HUES6 (cell line): ENCODE measurements at regions not wholly inside any gene's neighbourhood (a gene's known extent, or its start where the extent isn't known, plus 50 kb on each side); places are given as distances from the start of the nearest gene placed in this dataset.

Experiments
- H3K27ac ChIP-seq: 2 replicates; pipeline ENCODE4 v1.7.0; 2013; ENCODE audit warnings: low read depth, mild to moderate bottlenecking, low read length, inconsistent platforms
- H3K27me3 ChIP-seq: 2 replicates; pipeline ENCODE4 v1.6.1; 2013; ENCODE audit warnings: low read length; ENCODE audit not compliant: control insufficient read depth, insufficient read depth
- H3K36me3 ChIP-seq: 2 replicates; pipeline ENCODE4 v1.6.1; 2013; ENCODE audit warnings: low read length; ENCODE audit not compliant: control insufficient read depth, insufficient read depth
- H3K4me1 ChIP-seq: 2 replicates; pipeline ENCODE4 v1.6.1; 2013; ENCODE audit warnings: low read length; ENCODE audit not compliant: control insufficient read depth, insufficient read depth
- H3K4me3 ChIP-seq: 2 replicates; pipeline ENCODE4 v1.5.1; 2013; ENCODE audit warnings: low read depth, low read length
- H3K9ac ChIP-seq: one replicate; pipeline ENCODE4 v1.6.1; 2013; ENCODE audit warnings: mild to moderate bottlenecking, low read length
- H3K9me3 ChIP-seq: 2 replicates; pipeline ENCODE4 v1.6.1; 2013; ENCODE audit warnings: low read depth, low read length; ENCODE audit not compliant: control insufficient read depth, insufficient read depth

- Histone ChIP-seq H3K4me3 (no peak overlapping the region), H3K27me3 (no peaks in the 10 kb centered on the region), H3K9ac (no peak overlapping the region), H3K36me3 (no peaks in the 10 kb centered on the region), H3K9me3 (no peaks in the 10 kb centered on the region), H3K4me1 (peaks cover 9% of the 10 kb centered on the region), H3K27ac (no peak overlapping the region)
These were observed 139.0 kb downstream of the CYLD start for GRCh38 chr16:50880926-50881325.

- Histone ChIP-seq H3K27ac (no peak overlapping the region), H3K36me3 (no peaks in the 10 kb centered on the region), H3K9me3 (no peaks in the 10 kb centered on the region), H3K27me3 (no peaks in the 10 kb centered on the region), H3K4me3 (peak overlapping the region; percentile 53), H3K4me1 (peaks cover 9% of the 10 kb centered on the region), H3K9ac (no peak overlapping the region)
These were observed 138.2 kb downstream of the CYLD start for GRCh38 chr16:50879873-50880695.

- H3K4me1 ChIP-seq, result peaks cover 9% of the 10 kb centered on the region
- H3K27ac ChIP-seq, result no peak overlapping the region
- H3K9me3 ChIP-seq, result no peaks in the 10 kb centered on the region
- peak overlapping the region; percentile 53 for H3K4me3 ChIP-seq
- H3K27me3 ChIP-seq, result no peaks in the 10 kb centered on the region
- no peaks in the 10 kb centered on the region for H3K36me3 ChIP-seq
- H3K9ac ChIP-seq, result no peak overlapping the region
These were observed 137.2 kb downstream of the CYLD start for GRCh38 chr16:50878966-50879615.

- Histone ChIP-seq H3K27me3 (no peaks in the 10 kb centered on the region), H3K4me1 (peaks cover 9% of the 10 kb centered on the region), H3K27ac (no peak overlapping the region), H3K9ac (no peak overlapping the region), H3K9me3 (no peaks in the 10 kb centered on the region), H3K4me3 (no peak overlapping the region), H3K36me3 (no peaks in the 10 kb centered on the region)
These were observed 136.7 kb downstream of the CYLD start for GRCh38 chr16:50878536-50878935.

- H3K4me1 ChIP-seq, result peaks cover 9% of the 10 kb centered on the region
- no peak overlapping the region for H3K9ac ChIP-seq
- H3K4me3 ChIP-seq, result no peak overlapping the region
- no peaks in the 10 kb centered on the region for H3K27me3 ChIP-seq
- no peak overlapping the region for H3K27ac ChIP-seq
- no peaks in the 10 kb centered on the region for H3K36me3 ChIP-seq
- no peaks in the 10 kb centered on the region for H3K9me3 ChIP-seq
These were observed 134.4 kb downstream of the CYLD start for GRCh38 chr16:50876263-50876662.

GRCh38 chr16:50868577-50868976, 126.7 kb downstream of the CYLD start:
- Histone ChIP-seq H3K9me3 (no peaks in the 10 kb centered on the region), H3K27ac (no peak overlapping the region), H3K36me3 (no peaks in the 10 kb centered on the region), H3K9ac (no peak overlapping the region), H3K4me1 (no peaks in the 10 kb centered on the region), H3K27me3 (no peaks in the 10 kb centered on the region), H3K4me3 (no peak overlapping the region)

- no peak overlapping the region for H3K4me3 ChIP-seq
- no peaks in the 10 kb centered on the region for H3K36me3 ChIP-seq
- no peaks in the 10 kb centered on the region for H3K4me1 ChIP-seq
- no peak overlapping the region for H3K27ac ChIP-seq
- H3K9ac ChIP-seq, result no peak overlapping the region
- no peaks in the 10 kb centered on the region for H3K9me3 ChIP-seq
- H3K27me3 ChIP-seq, result no peaks in the 10 kb centered on the region
These were observed 124.9 kb downstream of the CYLD start for GRCh38 chr16:50866806-50867205.

- no peaks in the 10 kb centered on the region for H3K36me3 ChIP-seq
- no peak overlapping the region for H3K27ac ChIP-seq
- no peaks in the 10 kb centered on the region for H3K4me1 ChIP-seq
- no peaks in the 10 kb centered on the region for H3K9me3 ChIP-seq
- H3K4me3 ChIP-seq, result no peak overlapping the region
- no peak overlapping the region for H3K9ac ChIP-seq
- no peaks in the 10 kb centered on the region for H3K27me3 ChIP-seq
These were observed 122.5 kb downstream of the CYLD start for GRCh38 chr16:50864386-50864785.

GRCh38 chr16:50863644-50864144, 121.8 kb downstream of the CYLD start:
- Histone ChIP-seq H3K27me3 (no peaks in the 10 kb centered on the region), H3K9ac (no peak overlapping the region), H3K9me3 (no peaks in the 10 kb centered on the region), H3K36me3 (no peaks in the 10 kb centered on the region), H3K27ac (no peak overlapping the region), H3K4me3 (no peak overlapping the region), H3K4me1 (no peaks in the 10 kb centered on the region)

- Histone ChIP-seq H3K9me3 (no peaks in the 10 kb centered on the region), H3K27ac (no peak overlapping the region), H3K9ac (no peak overlapping the region), H3K27me3 (no peaks in the 10 kb centered on the region), H3K4me1 (no peaks in the 10 kb centered on the region), H3K4me3 (no peak overlapping the region), H3K36me3 (no peaks in the 10 kb centered on the region)
These were observed 121.1 kb downstream of the CYLD start for GRCh38 chr16:50862818-50863643.
